Gastroesophageal sphincter (tissue), 4 donors: ENCODE measurements at regions not wholly inside any gene's neighbourhood (a gene's known extent, or its start where the extent isn't known, plus 50 kb on each side); places are given as distances from the start of the nearest gene placed in this dataset.

Experiments used
- ATAC-seq: fragments of 150-250 bp; one replicate; pipeline ENCODE4 v1.9.1; 2016; ENCODE audit warnings: mild to moderate bottlenecking, moderate library complexity
- H3K27ac ChIP-seq, 4 donors: fragments of 200-600 bp; sonication (generic) in 3 of 4; 1 replicate in 3 of 4; 2 replicates in 1 of 4; pipeline ENCODE4 v1.5.1; 2016 to 2019
- H3K27me3 ChIP-seq: fragments of 200-600 bp; sonication (generic); one replicate; pipeline ENCODE4 v1.5.1; 2019
- H3K36me3 ChIP-seq, 2 donors: fragments of 200-600 bp; sonication (generic); one replicate each; pipeline ENCODE4 v1.5.1; 2019; ENCODE audit warnings: control low read depth in 1 of 2
- H3K4me1 ChIP-seq, 3 donors: fragments of 200-600 bp; sonication (generic); 1 replicate in 2 of 3; 2 replicates in 1 of 3; pipeline ENCODE4 v1.5.1; 2016 to 2019; ENCODE audit warnings: control low read depth in 2 of 3
- H3K4me3 ChIP-seq, 2 donors: fragments of 200-600 bp; sonication (generic); one replicate each; pipeline ENCODE4 v1.5.1; 2019; ENCODE audit warnings: mild to moderate bottlenecking in 1 of 2, moderate library complexity in 1 of 2
- H3K9me3 ChIP-seq, 3 donors: fragments of 200-600 bp; sonication (generic); one replicate each; pipeline ENCODE4 v1.5.1; 2017 to 2019; ENCODE audit warnings: control low read depth in 2 of 3
- EP300 ChIP-seq: sonication (generic); formaldehyde crosslinking; IDR thresholded peaks from one replicate; pipeline ENCODE4 v1.6.1; 2017; ENCODE audit warnings: antibody characterized with exemption, mild to moderate bottlenecking
- POLR2A ChIP-seq, 2 donors: fragments of 450-650 bp; IDR thresholded peaks; one replicate each; pipeline ENCODE4 v1.6.1; 2017; ENCODE audit warnings: antibody characterized with exemption in 2 of 2, mild to moderate bottlenecking in 2 of 2, moderate library complexity in 1 of 2
- POLR2AphosphoS5 ChIP-seq: sonication (generic); formaldehyde crosslinking; IDR thresholded peaks from one replicate; pipeline ENCODE4 v1.6.1; 2017; ENCODE audit warnings: antibody characterized with exemption
- WGBS, 2 donors: methylation state at CpG; one replicate each; pipeline ENCODE4 v1.1.5; 2018; ENCODE audit warnings: low coverage in 1 of 2; 5-methylcytosine and 5-hydroxymethylcytosine counted together
- TF ChIP-seq, protein P1 (sequence below), 4 experiments: fragments of 200-600 bp in 2 of 4; fragments of 450-650 bp in 2 of 4; sonication (generic) in 1 of 4; IDR thresholded peaks; one replicate each; pipeline ENCODE4 v1.5.1; 2017 to 2019; ENCODE audit warnings: antibody characterized with exemption in 4 of 4, mild to moderate bottlenecking in 2 of 4, moderate library complexity in 2 of 4

DNA sequence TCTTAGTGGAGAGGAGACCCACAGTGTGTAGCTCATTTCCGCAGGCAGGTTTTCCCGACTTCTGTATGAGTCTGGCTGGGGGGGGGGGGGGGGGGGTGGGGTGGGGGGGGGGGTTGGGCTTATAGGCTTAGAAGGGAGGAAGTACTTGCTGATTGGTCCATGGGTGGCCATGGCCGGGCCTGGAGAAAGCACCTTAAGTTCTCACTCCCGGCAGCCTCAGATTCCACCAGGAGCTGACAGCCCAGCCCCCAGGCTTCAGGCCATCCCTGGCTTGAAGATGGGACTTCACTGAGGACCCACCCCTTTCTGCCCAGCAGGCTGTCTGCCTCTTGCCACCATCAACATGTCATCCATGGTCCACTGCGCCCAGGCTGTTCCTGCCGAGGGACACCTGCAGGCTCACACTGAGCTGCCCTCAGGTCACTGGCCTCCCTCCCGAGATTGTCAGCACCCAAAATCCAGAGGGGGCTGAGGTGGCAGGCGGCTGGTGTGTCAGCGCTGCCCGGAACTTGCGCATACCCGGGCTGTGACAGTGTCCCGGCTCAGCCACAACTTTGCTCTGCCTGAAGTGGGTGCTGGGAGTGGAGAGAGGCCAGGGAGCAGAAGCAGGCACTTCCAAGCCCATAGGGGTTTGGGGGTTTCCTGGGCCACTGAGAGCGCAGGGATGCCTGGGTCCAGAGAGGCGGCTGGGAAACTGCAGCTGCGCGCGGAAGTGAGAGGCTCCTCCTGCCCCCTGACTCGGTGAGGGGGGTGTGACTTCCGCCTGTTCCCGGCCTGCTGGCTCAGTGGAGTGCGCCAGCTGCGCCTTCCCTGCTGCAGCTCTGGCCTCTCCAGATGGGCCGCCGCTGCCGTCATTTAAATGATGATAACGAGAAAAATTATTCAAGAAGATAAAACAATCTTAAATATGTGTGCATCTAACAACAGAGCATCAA, 256.1 kb downstream of the RPRM start:
- WGBS, 2 donors = 89% methylated on average over 11 of the region's 27 CpGs; no CpG with 5 or more reads in 1 of the 2 donors

DNA sequence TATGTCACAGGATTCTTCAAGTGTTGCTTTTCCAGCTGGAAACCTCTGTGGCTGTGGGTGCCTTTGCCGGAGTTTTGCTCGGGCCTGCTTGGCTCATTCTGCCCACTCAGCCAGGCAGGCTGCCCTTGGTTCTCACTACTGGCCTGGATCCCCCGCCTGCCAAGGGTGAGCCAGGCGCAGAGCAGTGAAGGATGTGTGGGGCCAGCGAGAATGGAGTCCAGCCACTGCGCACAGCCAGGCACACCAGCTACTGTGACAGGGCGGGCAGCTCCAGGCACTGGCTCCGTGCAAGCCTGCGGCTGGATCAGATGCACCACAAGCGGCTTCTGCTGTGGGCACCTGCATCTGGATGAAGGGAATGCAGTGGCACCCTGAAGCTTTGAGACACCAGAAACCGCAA, 257.1 kb downstream of the RPRM start:
- ATAC-seq = no peak
- no peaks in the 10 kb centered on the region for H3K4me1 ChIP-seq
- WGBS, 2 donors = 100% methylated on average over 1 of the region's 11 CpGs; no CpG with 5 or more reads in 1 of the 2 donors
- no peak overlapping the region for H3K27ac ChIP-seq
- H3K4me3 ChIP-seq = no peak overlapping the region
- H3K9me3 ChIP-seq = peaks cover 0 to 22% (median 0%) of the 10 kb centered on the region in 3 donors
- TF ChIP-seq, protein P1, sequence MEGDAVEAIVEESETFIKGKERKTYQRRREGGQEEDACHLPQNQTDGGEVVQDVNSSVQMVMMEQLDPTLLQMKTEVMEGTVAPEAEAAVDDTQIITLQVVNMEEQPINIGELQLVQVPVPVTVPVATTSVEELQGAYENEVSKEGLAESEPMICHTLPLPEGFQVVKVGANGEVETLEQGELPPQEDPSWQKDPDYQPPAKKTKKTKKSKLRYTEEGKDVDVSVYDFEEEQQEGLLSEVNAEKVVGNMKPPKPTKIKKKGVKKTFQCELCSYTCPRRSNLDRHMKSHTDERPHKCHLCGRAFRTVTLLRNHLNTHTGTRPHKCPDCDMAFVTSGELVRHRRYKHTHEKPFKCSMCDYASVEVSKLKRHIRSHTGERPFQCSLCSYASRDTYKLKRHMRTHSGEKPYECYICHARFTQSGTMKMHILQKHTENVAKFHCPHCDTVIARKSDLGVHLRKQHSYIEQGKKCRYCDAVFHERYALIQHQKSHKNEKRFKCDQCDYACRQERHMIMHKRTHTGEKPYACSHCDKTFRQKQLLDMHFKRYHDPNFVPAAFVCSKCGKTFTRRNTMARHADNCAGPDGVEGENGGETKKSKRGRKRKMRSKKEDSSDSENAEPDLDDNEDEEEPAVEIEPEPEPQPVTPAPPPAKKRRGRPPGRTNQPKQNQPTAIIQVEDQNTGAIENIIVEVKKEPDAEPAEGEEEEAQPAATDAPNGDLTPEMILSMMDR (IDR thresholded peaks at IDR 0.05) = no peak
- TF ChIP-seq POLR2A (IDR thresholded peaks at IDR 0.05) = no peak
- no peak for TF ChIP-seq EP300
- TF ChIP-seq POLR2AphosphoS5 = no peak
- no peaks in the 10 kb centered on the region for H3K27me3 ChIP-seq
- no peaks in the 10 kb centered on the region for H3K36me3 ChIP-seq

More for the DNA sequence above, 256.1 kb downstream of the RPRM start:
- Histone ChIP-seq H3K4me3 (no peak overlapping the region), H3K36me3 (no peaks in the 10 kb centered on the region), H3K27me3 (no peaks in the 10 kb centered on the region), H3K4me1 (no peaks in the 10 kb centered on the region), H3K9me3 (peaks cover 0 to 22% (median 0%) of the 10 kb centered on the region in 3 donors), H3K27ac (no peak overlapping the region)
- ATAC-seq = no peak
- TF ChIP-seq, protein P1 (IDR thresholded peaks at IDR 0.05) = no peak
- TF ChIP-seq EP300 = no peak
- no peak for TF ChIP-seq POLR2AphosphoS5
- TF ChIP-seq POLR2A (IDR thresholded peaks at IDR 0.05) = no peak

DNA sequence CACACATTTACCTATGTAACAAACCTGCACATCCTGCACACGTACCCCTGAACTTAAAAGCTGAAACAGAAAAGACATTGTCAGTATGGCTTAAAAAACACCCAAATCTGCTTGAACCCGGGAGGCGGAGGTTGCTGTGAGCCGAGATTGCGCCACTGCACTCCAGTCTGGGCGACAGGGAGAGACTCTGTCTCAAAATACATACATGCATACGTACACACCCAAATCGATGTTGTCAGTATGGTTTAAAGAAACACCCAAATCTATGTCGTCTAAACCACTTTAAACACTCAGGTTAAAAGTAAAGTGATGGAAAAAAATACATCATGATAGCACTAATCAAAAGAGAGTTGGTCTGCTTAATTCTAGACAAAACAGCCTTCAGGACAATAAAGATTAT, 257.5 kb downstream of the RPRM start:
- TF ChIP-seq, protein P1 (IDR thresholded peaks at IDR 0.05) = no peak
- TF ChIP-seq POLR2AphosphoS5 (no peak), EP300 (no peak), POLR2A (IDR thresholded peaks at IDR 0.05) (no peak)
- Histone ChIP-seq H3K27ac (no peak overlapping the region), H3K27me3 (no peaks in the 10 kb centered on the region), H3K9me3 (peaks cover 0 to 22% (median 0%) of the 10 kb centered on the region in 3 donors), H3K4me3 (no peak overlapping the region), H3K36me3 (no peaks in the 10 kb centered on the region), H3K4me1 (no peaks in the 10 kb centered on the region)
- no peak for ATAC-seq
- 72 to 82% methylated on average over 6 to 9 of the region's 9 CpGs for WGBS, 2 donors

DNA sequence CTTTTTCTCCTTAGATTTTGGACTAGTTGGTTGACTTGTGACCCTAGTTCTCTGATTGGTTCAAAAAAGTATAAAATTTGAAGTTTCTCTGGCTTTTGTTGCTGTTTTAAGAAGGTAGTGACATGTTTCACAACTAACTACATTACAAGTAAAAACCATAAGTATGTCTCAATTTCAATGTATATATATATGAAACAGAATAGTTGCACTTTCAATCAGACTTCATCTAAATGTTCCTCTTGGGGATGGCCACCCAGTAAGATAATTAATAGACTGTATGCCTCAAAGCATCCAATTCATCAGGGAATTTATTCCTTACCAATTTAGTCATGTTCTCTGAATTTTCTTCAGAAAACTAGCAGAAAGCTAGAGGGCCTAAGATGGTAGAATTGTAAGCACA, 259.7 kb downstream of the RPRM start:
- H3K4me1 ChIP-seq = no peaks in the 10 kb centered on the region
- H3K27ac ChIP-seq = no peak overlapping the region
- no peaks in the 10 kb centered on the region for H3K36me3 ChIP-seq
- H3K4me3 ChIP-seq = no peak overlapping the region
- H3K9me3 ChIP-seq = peaks cover 0 to under 1% (median 0%) of the 10 kb centered on the region in 3 donors
- no peak for ATAC-seq
- no peaks in the 10 kb centered on the region for H3K27me3 ChIP-seq
- no peak for TF ChIP-seq POLR2AphosphoS5
- no peak for TF ChIP-seq POLR2A (IDR thresholded peaks at IDR 0.05)
- TF ChIP-seq, protein P1 (IDR thresholded peaks at IDR 0.05) = no peak
- TF ChIP-seq EP300 = no peak

DNA sequence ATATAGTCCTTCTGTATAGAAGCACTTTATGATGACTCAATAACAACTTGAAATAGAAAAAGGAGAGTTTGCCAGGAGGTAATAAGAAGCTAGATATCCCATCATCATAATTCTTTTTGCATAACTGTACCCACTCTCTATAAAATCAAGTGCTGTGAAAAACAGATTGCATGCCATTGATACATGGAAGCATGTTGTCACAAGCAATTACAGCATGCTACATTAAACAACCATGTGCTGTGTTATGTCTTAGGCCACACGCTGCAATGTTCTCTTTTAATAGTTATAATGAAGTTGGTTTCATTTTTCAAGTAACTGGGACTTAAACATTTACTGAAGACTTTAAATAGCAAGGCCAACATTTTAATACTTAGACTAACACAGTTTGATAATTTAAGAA, 264.2 kb downstream of the RPRM start:
- Histone ChIP-seq H3K27me3 (no peaks in the 10 kb centered on the region), H3K9me3 (no peaks in the 10 kb centered on the region), H3K4me3 (no peak overlapping the region), H3K4me1 (no peaks in the 10 kb centered on the region), H3K36me3 (no peaks in the 10 kb centered on the region), H3K27ac (no peak overlapping the region)
- no peak for ATAC-seq
- 53 to 56% methylated on average over 1 of the region's 1 CpG for WGBS, 2 donors
- no peak for TF ChIP-seq POLR2A (IDR thresholded peaks at IDR 0.05)
- TF ChIP-seq, protein P1 (IDR thresholded peaks at IDR 0.05) = no peak
- TF ChIP-seq EP300 = no peak
- TF ChIP-seq POLR2AphosphoS5 = no peak
